IgD-negative memory B cell (primary cell): ENCODE measurements at regions not wholly inside any gene's neighbourhood (a gene's known extent, or its start where the extent isn't known, plus 50 kb on each side); places are given as distances from the start of the nearest gene placed in this dataset.

Experiments used
- H3K27ac Mint-ChIP-seq, 3 donors: one replicate each; pipeline ENCODE4 v1.8.0; 2020 to 2022; ENCODE audit warnings: mild to moderate bottlenecking in 3 of 3, mixed read lengths in 3 of 3, moderate library complexity in 1 of 3
- H3K27me3 Mint-ChIP-seq: one replicate; pipeline ENCODE4 v1.8.0; 2021; ENCODE audit warnings: mixed read lengths
- H3K36me3 Mint-ChIP-seq: one replicate; pipeline ENCODE4 v1.8.0; 2020; ENCODE audit warnings: mild to moderate bottlenecking, mixed read lengths
- H3K4me1 Mint-ChIP-seq, 3 donors: one replicate each; pipeline ENCODE4 v1.8.0; 2020 to 2022; ENCODE audit warnings: mixed read lengths in 3 of 3, mild to moderate bottlenecking in 1 of 3
- H3K4me3 Mint-ChIP-seq, 4 donors: one replicate each; pipeline ENCODE4 v1.8.0; 2020 to 2022; ENCODE audit warnings: mild to moderate bottlenecking in 4 of 4, mixed read lengths in 4 of 4, moderate library complexity in 3 of 4
- H3K9me3 Mint-ChIP-seq, 3 donors: one replicate each; pipeline ENCODE4 v1.8.0; 2020 to 2021; ENCODE audit warnings: mixed read lengths in 3 of 3, mild to moderate bottlenecking in 1 of 3

- Mint-ChIP-seq H3K36me3 (no peaks in the 10 kb centered on the region), H3K9me3 (peaks cover 0 to 2% (median 2%) of the 10 kb centered on the region in 3 donors), H3K27me3 (no peaks in the 10 kb centered on the region), H3K4me1 (no peaks in the 10 kb centered on the region), H3K4me3 (no peak overlapping the region), H3K27ac (no peak overlapping the region)
These were observed 149.0 kb upstream of the C1orf87 start for GRCh38 chr1:60222360-60223115.

GRCh38 chr1:60213253-60213652 lies 139.7 kb upstream of the C1orf87 start:
- Mint-ChIP-seq H3K27ac (no peak overlapping the region), H3K9me3 (peaks cover 2 to 4% (median 2%) of the 10 kb centered on the region in 3 donors)

GRCh38 chr1:60196026-60196425 lies 122.5 kb upstream of the C1orf87 start:
- H3K36me3 Mint-ChIP-seq: no peaks in the 10 kb centered on the region
- no peaks in the 10 kb centered on the region for H3K27me3 Mint-ChIP-seq
- H3K4me3 Mint-ChIP-seq: no peak overlapping the region
- no peak overlapping the region for H3K27ac Mint-ChIP-seq
- peaks cover 3 to 7% (median 4%) of the 10 kb centered on the region in 3 donors for H3K9me3 Mint-ChIP-seq
- peaks cover 0 to 1% (median 0%) of the 10 kb centered on the region in 3 donors for H3K4me1 Mint-ChIP-seq

More at GRCh38 chr1:60213253-60213652, 139.7 kb upstream of the C1orf87 start:
- Mint-ChIP-seq H3K27me3 (no peaks in the 10 kb centered on the region), H3K4me1 (no peaks in the 10 kb centered on the region), H3K36me3 (peaks cover 2% of the 10 kb centered on the region), H3K4me3 (no peak overlapping the region)

GRCh38 chr1:60185684-60186083 lies 112.1 kb upstream of the C1orf87 start:
- no peak overlapping the region for H3K27ac Mint-ChIP-seq
- H3K9me3 Mint-ChIP-seq: peaks cover 3 to 26% (median 11%) of the 10 kb centered on the region in 3 donors
- no peaks in the 10 kb centered on the region for H3K4me1 Mint-ChIP-seq
- H3K27me3 Mint-ChIP-seq: no peaks in the 10 kb centered on the region
- H3K4me3 Mint-ChIP-seq: no peak overlapping the region
- peaks cover 1% of the 10 kb centered on the region for H3K36me3 Mint-ChIP-seq

DNA sequence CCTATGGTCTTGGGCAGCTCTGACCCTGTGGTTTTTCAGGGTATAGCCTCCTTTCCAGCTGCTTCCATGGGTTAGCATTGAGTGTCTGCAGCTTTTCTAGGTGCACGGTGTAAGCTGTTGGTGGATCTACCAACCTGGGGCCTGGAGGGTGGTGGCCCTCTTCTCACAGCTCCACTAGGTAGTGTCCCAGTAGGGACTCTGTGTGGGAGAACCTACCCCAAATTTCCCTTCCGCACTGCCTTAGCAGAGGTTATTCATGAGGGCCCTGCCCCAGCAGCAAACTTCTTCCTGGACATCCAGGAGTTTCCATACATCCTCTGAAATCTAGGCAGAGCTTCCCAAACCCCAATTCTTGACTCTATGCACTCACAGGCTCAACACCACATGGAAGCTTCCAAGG lies 111.0 kb upstream of the C1orf87 start:
- peaks cover 1% of the 10 kb centered on the region for H3K36me3 Mint-ChIP-seq
- H3K4me3 Mint-ChIP-seq: no peak overlapping the region
- no peaks in the 10 kb centered on the region for H3K27me3 Mint-ChIP-seq
- H3K9me3 Mint-ChIP-seq: peaks cover 3 to 22% (median 11%) of the 10 kb centered on the region in 3 donors
- H3K27ac Mint-ChIP-seq: no peak overlapping the region
- H3K4me1 Mint-ChIP-seq: no peaks in the 10 kb centered on the region

GRCh38 chr1:60173729-60174505 lies 100.3 kb upstream of the C1orf87 start:
- peaks cover 0 to 2% (median 0%) of the 10 kb centered on the region in 3 donors for H3K9me3 Mint-ChIP-seq
- H3K27me3 Mint-ChIP-seq: peaks cover 3% of the 10 kb centered on the region
- H3K4me3 Mint-ChIP-seq: no peak overlapping the region
- H3K27ac Mint-ChIP-seq: no peak overlapping the region
- no peaks in the 10 kb centered on the region for H3K36me3 Mint-ChIP-seq
- H3K4me1 Mint-ChIP-seq: no peaks in the 10 kb centered on the region

- Mint-ChIP-seq H3K27ac (no peak overlapping the region), H3K9me3 (peaks cover 0 to 2% (median 0%) of the 10 kb centered on the region in 3 donors), H3K4me3 (no peak overlapping the region), H3K27me3 (peaks cover 3% of the 10 kb centered on the region), H3K36me3 (no peaks in the 10 kb centered on the region), H3K4me1 (no peaks in the 10 kb centered on the region)
These were observed 99.4 kb upstream of the C1orf87 start for GRCh38 chr1:60173006-60173405.

DNA sequence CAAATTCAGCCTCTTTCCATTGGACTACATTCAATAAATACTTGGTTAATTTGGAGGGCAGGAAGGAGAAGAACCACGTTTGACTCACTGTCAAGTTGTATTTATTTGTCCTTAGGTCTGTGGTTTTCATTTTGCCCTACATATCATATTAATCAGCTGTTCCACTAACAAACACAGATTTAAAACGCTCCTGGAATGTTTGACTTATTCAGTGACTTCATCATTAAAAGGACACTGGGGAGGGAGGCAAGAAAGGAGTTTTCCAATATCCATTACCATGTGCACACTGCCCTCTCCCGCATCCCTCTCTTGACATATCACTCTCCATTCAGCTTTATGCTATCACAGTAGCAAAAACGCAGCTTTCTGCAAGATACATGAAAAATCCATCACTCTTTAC lies 98.2 kb upstream of the C1orf87 start:
- Mint-ChIP-seq H3K27ac (no peak overlapping the region), H3K36me3 (no peaks in the 10 kb centered on the region), H3K4me3 (no peak overlapping the region), H3K9me3 (peaks cover 0 to 2% (median 0%) of the 10 kb centered on the region in 3 donors), H3K27me3 (peaks cover 3% of the 10 kb centered on the region), H3K4me1 (no peaks in the 10 kb centered on the region)

GRCh38 chr1:60170709-60171108 lies 97.1 kb upstream of the C1orf87 start:
- peaks cover 0 to 2% (median 0%) of the 10 kb centered on the region in 3 donors for H3K9me3 Mint-ChIP-seq
- H3K36me3 Mint-ChIP-seq: no peaks in the 10 kb centered on the region
- no peaks in the 10 kb centered on the region for H3K4me1 Mint-ChIP-seq
- H3K27ac Mint-ChIP-seq: no peak overlapping the region
- H3K4me3 Mint-ChIP-seq: no peak overlapping the region
- H3K27me3 Mint-ChIP-seq: peaks cover 3% of the 10 kb centered on the region

DNA sequence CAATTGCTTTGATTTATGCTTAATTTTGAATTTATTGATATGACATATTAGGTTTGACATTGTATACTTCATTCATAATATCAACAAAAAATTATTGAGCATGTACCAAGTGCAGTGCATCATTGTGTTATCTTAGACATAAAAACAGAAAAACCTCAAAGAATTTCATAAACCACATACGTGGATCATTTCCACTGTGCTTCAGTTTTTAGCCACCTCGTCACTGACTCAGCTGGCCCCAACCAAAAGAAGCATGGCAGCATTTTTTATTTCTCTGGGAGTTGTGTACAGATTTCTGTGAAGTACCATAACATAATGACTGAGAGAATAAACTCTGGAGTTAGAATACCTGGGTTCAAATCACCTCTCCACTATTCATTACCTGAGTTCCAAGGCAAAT lies 95.6 kb upstream of the C1orf87 start:
- H3K27me3 Mint-ChIP-seq: peaks cover 3% of the 10 kb centered on the region
- no peaks in the 10 kb centered on the region for H3K4me1 Mint-ChIP-seq
- no peak overlapping the region for H3K4me3 Mint-ChIP-seq
- no peaks in the 10 kb centered on the region for H3K9me3 Mint-ChIP-seq
- H3K36me3 Mint-ChIP-seq: no peaks in the 10 kb centered on the region
- H3K27ac Mint-ChIP-seq: no peak overlapping the region

GRCh38 chr1:60162936-60163335 lies 89.4 kb upstream of the C1orf87 start:
- H3K27me3 Mint-ChIP-seq: no peaks in the 10 kb centered on the region
- no peak overlapping the region for H3K4me3 Mint-ChIP-seq
- H3K4me1 Mint-ChIP-seq: no peaks in the 10 kb centered on the region
- H3K9me3 Mint-ChIP-seq: peaks cover 0 to 3% (median 2%) of the 10 kb centered on the region in 3 donors
- H3K36me3 Mint-ChIP-seq: peaks cover 2% of the 10 kb centered on the region
- no peak overlapping the region for H3K27ac Mint-ChIP-seq

DNA sequence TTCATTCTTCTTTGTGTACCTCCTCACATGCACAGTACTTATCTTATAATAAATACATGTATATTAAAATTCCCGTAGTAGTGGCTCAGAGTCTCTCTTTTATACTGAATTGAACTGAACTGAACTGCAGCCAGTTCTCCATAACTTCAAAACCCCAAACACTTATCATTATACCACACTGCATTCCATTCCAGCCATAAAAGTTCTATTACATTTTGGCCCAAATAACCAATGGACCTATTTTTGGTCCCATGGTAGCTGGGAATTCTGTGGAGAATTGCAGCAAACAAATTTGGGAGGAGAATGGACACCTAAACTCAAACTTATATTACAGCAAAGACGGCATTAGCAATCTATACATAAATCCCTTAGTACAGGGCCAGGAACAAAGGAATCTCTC lies 86.6 kb upstream of the C1orf87 start:
- no peak overlapping the region for H3K27ac Mint-ChIP-seq
- H3K36me3 Mint-ChIP-seq: peaks cover 2% of the 10 kb centered on the region
- peaks cover 0 to 3% (median 2%) of the 10 kb centered on the region in 3 donors for H3K9me3 Mint-ChIP-seq
- H3K4me1 Mint-ChIP-seq: no peaks in the 10 kb centered on the region
- H3K27me3 Mint-ChIP-seq: no peaks in the 10 kb centered on the region
- H3K4me3 Mint-ChIP-seq: no peak overlapping the region

GRCh38 chr1:60156371-60156770 lies 82.8 kb upstream of the C1orf87 start:
- Mint-ChIP-seq H3K36me3 (no peaks in the 10 kb centered on the region), H3K27ac (no peak overlapping the region), H3K27me3 (no peaks in the 10 kb centered on the region), H3K9me3 (peaks cover 0 to 3% (median 0%) of the 10 kb centered on the region in 3 donors), H3K4me1 (no peaks in the 10 kb centered on the region), H3K4me3 (no peak overlapping the region)

GRCh38 chr1:60153961-60154360 lies 80.4 kb upstream of the C1orf87 start:
- Mint-ChIP-seq H3K4me1 (no peaks in the 10 kb centered on the region), H3K27ac (no peak overlapping the region), H3K27me3 (no peaks in the 10 kb centered on the region), H3K9me3 (peaks cover 0 to 4% (median 0%) of the 10 kb centered on the region in 3 donors), H3K36me3 (no peaks in the 10 kb centered on the region), H3K4me3 (no peak overlapping the region)

DNA sequence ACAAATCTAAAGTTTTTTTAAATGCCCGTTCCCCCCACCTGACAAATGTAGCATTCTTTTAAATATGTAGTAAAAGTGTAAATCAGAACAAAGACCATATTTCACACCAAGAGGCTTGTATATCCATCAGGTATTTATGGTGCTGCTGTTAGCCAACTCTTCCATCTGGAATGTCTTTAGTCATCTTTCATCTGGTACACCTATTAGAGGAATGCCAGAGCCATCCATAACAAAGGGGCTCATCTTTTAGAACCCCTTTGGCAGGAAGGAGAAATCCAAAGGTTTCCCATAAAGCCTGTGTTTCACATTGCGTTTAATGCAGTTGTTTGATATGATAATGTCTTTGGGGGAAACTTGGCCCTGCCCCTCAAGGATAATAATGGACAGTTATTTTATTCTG lies 79.3 kb upstream of the C1orf87 start:
- H3K9me3 Mint-ChIP-seq: peaks cover 0 to 4% (median 0%) of the 10 kb centered on the region in 3 donors
- H3K27me3 Mint-ChIP-seq: no peaks in the 10 kb centered on the region
- no peaks in the 10 kb centered on the region for H3K36me3 Mint-ChIP-seq
- H3K4me1 Mint-ChIP-seq: no peaks in the 10 kb centered on the region
- H3K27ac Mint-ChIP-seq: no peak overlapping the region
- H3K4me3 Mint-ChIP-seq: no peak overlapping the region
